ENCODE measurements at regions not wholly inside any gene's neighbourhood (a gene's known extent, or its start where the extent isn't known, plus 50 kb on each side); places are given as distances from the start of the nearest gene placed in this dataset.

GRCh38 chr13:88142653-88143052 lies 471.5 kb downstream of the SLITRK5 start:
- intact Hi-C loops (cut with DNase I): no loop called here

GRCh38 chr13:88144580-88144979 lies 473.4 kb downstream of the SLITRK5 start:
- intact Hi-C loops (cut with DNase I): no loop called here
- DNase-seq (ENCODE audit: low spot score): no peak
- no peak for ATAC-seq

More at GRCh38 chr13:88142653-88143052, 471.5 kb downstream of the SLITRK5 start:
- DNase-seq (ENCODE audit: low spot score): no peak
- ATAC-seq: no peak

GRCh38 chr13:88153353-88153752 lies 482.2 kb downstream of the SLITRK5 start:
- no peak for ATAC-seq
- intact Hi-C loops (cut with DNase I): no loop called here
- no peak for DNase-seq (ENCODE audit: low spot score)

GRCh38 chr13:88154001-88154400 lies 482.8 kb downstream of the SLITRK5 start:
- ATAC-seq (no peak), DNase-seq (ENCODE audit: low spot score) (no peak)
- intact Hi-C loops (cut with DNase I): no loop called here

DNA sequence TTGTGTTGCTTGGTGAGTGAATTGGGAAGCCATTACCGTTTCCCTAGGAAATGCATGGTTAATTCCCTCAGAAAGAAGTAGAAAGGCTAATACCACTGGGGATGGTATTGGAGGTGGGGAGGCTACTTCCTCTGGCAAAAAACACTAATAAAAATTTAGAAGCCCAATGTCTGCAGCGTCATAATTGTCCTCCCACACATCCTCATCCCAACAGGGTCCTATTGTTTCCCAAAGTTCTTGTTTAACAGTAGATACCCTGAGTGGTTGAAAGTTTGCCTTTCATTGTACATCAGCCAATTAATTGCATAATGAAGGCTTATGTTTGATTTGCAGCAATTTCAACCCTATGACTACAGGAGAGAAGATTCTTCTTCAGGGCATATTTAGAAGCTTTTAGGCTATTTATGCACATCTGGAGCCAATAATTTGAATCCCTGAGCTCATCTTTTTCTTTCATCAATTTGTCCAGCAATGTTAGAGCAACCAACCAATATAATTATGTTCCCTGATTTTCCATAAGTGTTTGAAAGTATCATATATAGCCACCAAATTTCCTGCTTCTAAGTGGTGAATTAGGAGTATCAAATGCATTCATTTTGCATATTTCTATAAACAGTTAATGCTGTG lies 491.0 kb downstream of the SLITRK5 start:
- DNase-seq (ENCODE audit: low spot score): no peak
- intact Hi-C loops (cut with DNase I): no loop called here

DNA sequence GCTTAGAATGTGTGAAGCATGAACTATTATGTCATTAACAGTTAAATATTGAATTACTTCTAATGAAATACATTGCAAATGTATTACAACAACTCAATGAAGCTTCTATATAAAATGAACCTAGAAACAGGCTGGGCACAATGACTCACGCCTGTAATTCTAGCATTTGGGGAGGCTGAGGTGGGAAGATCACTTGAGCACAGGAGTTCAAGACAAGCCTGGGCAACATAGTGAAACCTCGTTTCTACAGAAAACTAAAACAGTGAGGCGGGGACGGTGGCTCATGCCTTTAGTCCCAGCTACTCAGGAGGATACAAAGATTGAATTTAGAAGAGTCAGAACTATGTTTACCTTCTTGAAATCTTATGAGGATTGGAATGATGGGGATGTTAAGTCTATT lies 505.1 kb downstream of the SLITRK5 start:
- intact Hi-C loops (cut with DNase I): no loop called here
- no peak for ATAC-seq

More for the DNA sequence above, 491.0 kb downstream of the SLITRK5 start:
- ATAC-seq: no peak

GRCh38 chr13:88183440-88183839 lies 512.3 kb downstream of the SLITRK5 start:
- intact Hi-C loops (cut with DNase I): no loop called here
- DNase-seq (ENCODE audit: low spot score) (no peak), ATAC-seq (no peak)

More for the DNA sequence above, 505.1 kb downstream of the SLITRK5 start:
- DNase-seq (ENCODE audit: low spot score): no peak

GRCh38 chr13:88188986-88189385 lies 517.8 kb downstream of the SLITRK5 start:
- intact Hi-C loops (cut with DNase I): no loop called here
- no peak for DNase-seq (ENCODE audit: low spot score)
- ATAC-seq: no peak

DNA sequence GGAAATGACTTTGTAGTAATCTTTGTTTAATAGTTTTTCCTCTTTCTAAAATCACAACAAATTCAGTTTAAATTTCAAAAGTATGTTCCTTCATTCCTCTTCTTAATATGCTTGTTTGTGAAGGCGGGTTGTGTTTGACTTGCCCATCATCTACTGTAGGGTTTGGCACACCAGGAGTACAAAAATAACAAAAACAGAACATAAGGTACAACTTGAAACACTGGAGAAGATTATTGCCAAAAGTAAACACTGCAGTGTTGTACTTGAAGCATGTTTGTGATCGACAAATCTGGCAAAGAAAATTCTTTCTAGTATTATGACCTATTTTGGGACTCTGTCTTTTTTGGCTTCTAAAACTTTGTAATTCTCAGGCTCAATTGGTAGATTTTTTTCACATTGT lies 518.6 kb downstream of the SLITRK5 start:
- ATAC-seq (peak; percentile 65), DNase-seq (ENCODE audit: low spot score) (no peak)
- intact Hi-C loops (cut with DNase I): no loop called here

GRCh38 chr13:88196106-88196505 lies 524.9 kb downstream of the SLITRK5 start:
- no peak for ATAC-seq
- intact Hi-C loops (cut with DNase I): no loop called here

DNA sequence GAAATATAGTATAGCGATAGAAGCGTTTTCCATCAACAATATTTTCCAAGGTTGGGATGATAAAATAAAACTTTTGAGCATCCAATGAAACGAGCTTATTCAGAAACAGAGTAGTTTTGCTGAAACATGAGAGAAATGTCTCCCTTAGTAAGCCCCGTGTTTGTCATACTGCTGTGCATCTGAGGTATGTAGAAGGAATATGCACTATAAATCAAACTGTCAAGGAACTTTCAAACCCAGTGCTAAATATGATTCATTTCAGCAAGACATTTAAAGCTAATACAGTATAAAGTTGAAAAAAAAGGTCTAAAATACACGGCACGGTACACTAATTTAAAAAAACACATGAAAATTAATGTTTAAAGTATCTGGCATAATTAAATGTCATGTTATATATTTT lies 546.2 kb downstream of the SLITRK5 start:
- no peak for ATAC-seq
- no peak for DNase-seq (ENCODE audit: low spot score)
- intact Hi-C loops (cut with DNase I): no loop called here

More at GRCh38 chr13:88196106-88196505, 524.9 kb downstream of the SLITRK5 start:
- no peak for DNase-seq (ENCODE audit: low spot score)

DNA sequence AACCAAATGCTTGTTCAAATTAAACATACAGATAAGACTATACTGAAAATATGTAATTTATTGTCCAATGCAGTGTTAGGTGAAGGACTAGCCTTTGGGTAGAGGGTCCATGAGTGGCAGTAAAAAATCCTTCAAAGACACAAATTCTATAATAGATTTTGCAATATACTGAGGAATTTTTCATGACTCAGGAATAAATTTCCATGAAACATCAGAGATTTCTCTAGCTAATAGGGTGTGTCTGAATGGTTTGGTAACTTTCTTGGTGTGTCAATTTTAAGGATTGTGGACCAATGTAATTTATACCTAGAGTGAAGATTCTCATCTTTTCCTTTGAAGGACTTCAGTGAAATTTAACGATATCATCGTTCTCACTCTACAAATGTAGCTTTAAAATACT lies 546.7 kb downstream of the SLITRK5 start:
- DNase-seq (ENCODE audit: low spot score) (no peak), ATAC-seq (no peak)
- intact Hi-C loops (cut with DNase I): no loop called here

GRCh38 chr13:88223958-88224357 lies 552.8 kb downstream of the SLITRK5 start:
- ATAC-seq: no peak
- no peak for DNase-seq (ENCODE audit: low spot score)
- intact Hi-C loops (cut with DNase I): no loop called here

DNA sequence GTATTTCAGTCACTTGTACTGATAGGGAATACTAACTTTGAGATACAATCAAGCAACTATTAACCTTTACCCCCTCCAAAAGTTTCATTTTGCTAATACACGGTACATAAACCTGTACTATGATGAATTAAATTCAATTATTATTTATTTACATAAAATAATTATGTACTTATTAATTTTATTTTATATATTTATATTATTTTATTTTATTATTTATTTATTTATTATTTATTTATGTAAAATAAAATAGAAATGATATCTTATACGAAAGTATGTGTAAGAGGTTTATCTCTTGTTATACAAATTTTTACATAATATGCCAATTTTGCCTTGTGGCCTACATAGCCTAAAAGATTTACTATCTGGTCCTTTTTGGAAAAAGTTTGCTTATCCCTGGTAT lies 564.3 kb downstream of the SLITRK5 start:
- intact Hi-C loops (cut with DNase I): no loop called here
- ATAC-seq: no peak
- DNase-seq (ENCODE audit: low spot score): no peak

GRCh38 chr13:88246239-88246638 lies 575.1 kb downstream of the SLITRK5 start:
- intact Hi-C loops (cut with DNase I): no loop called here
- ATAC-seq (no peak), DNase-seq (ENCODE audit: low spot score) (no peak)

- intact Hi-C loops (cut with DNase I): no loop called here
- DNase-seq (ENCODE audit: low spot score): no peak
- ATAC-seq: no peak
Observed at GRCh38 chr13:88248393-88248792, 577.2 kb downstream of the SLITRK5 start.

DNA sequence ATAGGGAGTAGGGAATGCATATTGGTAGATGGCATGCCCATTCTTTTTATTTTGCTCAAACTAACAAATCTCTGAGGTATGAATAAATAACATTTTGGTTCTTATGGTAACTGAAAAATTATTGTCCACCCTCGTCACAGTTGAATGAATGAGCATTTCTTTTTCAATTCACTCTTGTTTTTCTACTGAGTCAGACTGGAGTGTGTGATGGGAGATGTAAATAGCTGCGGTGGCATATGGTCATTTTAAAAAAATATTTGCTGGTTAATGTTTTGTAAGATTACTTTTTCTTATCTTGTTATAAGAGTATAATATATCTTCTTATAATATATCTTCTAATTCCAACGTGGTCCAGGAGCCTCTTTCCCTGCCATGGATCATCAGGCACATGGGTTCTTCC lies 586.5 kb downstream of the SLITRK5 start:
- DNase-seq (ENCODE audit: low spot score) (no peak), ATAC-seq (no peak)
- intact Hi-C loops (cut with DNase I): no loop called here

- DNase-seq (ENCODE audit: low spot score) (no peak), ATAC-seq (no peak)
- intact Hi-C loops (cut with DNase I): no loop called here
Observed at GRCh38 chr13:88263808-88264207, 592.6 kb downstream of the SLITRK5 start.

DNA sequence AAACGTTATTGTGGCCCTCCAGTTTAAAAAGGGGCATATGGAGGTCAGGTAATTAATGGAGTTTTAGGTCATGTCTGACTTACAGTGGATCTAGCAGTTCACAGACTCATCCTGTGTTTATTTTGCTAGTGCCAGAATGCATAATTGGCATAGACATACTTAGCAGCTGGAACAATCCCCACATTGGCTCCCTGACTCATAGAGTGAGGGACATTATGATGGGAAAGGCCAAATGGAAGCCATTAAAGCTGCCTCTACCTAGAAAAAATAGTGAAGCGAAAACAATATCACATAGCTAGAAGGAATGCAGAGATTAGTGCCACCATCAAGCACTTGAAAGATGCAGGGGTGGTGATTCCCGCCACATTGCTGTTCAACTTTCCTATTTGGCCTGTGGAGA lies 610.7 kb downstream of the SLITRK5 start:
- ATAC-seq: no peak
- intact Hi-C loops (cut with DNase I): no loop called here
- no peak for DNase-seq (ENCODE audit: low spot score)

DNA sequence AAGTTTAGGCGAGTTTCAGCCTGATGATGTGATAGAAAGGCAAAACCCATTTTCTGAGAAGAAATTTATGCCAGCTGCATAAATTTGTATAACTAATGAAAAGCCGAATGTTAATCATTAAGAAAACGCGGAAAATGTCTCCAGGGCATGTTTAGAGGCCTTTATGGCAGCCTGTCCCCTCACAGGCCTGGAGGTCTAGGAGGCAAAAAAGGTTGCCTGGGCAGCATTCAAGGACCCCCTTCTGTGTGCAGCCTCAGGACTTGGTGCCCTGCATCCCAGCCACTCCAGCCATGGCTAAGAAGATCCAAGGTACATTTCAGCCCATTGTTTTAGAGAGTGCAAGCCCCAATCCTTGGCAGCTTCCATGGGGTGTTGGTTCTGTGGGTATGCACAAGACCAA lies 614.2 kb downstream of the SLITRK5 start:
- no peak for ATAC-seq
- intact Hi-C loops (cut with DNase I): no loop called here
- no peak for DNase-seq (ENCODE audit: low spot score)

DNA sequence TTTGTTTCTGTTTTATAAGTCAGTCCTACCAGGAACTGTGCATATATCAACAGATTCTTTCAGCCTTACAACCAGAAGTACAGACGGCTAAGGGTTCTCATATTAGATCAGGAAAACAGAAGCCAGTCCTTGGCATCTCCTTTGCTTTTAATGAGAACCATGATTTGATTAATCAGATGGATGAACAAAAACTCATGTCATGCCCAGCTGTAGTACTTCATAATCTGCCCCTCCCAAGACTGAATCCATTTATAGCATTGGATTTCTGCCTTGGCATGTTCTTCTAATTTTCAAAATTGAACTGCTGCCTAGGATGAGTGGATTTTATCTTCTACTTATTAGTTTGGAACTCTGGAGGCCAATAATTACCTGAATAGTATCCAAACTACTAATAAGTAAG lies 617.2 kb downstream of the SLITRK5 start:
- intact Hi-C loops (cut with DNase I): no loop called here
- no peak for ATAC-seq

More for the DNA sequence above, 617.2 kb downstream of the SLITRK5 start:
- DNase-seq (ENCODE audit: low spot score): no peak

Measured in sciatic nerve (tissue), 2 donors.